Fibroblast of lung (primary cell): ENCODE measurements at regions not wholly inside any gene's neighbourhood (a gene's known extent, or its start where the extent isn't known, plus 50 kb on each side); places are given as distances from the start of the nearest gene placed in this dataset.
"Not testable (repeated sequence)": the region's sequence is repeated elsewhere in the genome, so short reads cannot be mapped to it uniquely, and the experiment has no call there.

Source experiments
- EZH2 ChIP-seq: IDR thresholded peaks from 2 replicates; pipeline ENCODE4 v1.5.1; 2012; ENCODE audit warnings: low read length, control low read depth, mild to moderate bottlenecking; ENCODE audit errors: missing control alignments
- TF ChIP-seq, protein P1 (sequence below), 2 donors: IDR thresholded peaks in 1 of 2; conservative IDR thresholded peaks in 1 of 2; 1 replicate in 1 of 2; 2 replicates in 1 of 2; pipeline ENCODE4 v1.5.1; 2011 to 2012; ENCODE audit warnings: low read length in 2 of 2, control low read depth in 1 of 2, inconsistent platforms in 1 of 2, low read depth in 1 of 2, mild to moderate bottlenecking in 1 of 2

DNA sequence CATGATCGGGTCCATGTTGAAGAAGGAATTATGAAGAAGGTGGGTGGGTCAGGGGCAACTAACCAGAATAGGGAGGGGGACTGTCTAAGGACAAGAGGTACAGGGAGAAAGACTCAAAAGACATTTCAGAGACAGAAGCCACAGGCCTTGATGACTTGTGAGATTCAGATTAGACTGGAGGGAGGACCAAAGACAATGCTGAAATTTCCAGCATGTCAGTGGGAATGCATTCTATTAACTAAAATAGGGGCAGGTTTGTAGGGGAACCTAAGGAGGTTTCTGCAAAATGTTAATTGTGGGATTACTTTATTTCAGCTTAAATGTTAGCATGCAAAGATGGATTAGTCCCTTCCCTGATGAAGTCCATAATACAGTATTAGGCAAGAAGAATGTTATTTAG, 141.6 kb upstream of the NBPF26 start:
- TF ChIP-seq, protein P1, sequence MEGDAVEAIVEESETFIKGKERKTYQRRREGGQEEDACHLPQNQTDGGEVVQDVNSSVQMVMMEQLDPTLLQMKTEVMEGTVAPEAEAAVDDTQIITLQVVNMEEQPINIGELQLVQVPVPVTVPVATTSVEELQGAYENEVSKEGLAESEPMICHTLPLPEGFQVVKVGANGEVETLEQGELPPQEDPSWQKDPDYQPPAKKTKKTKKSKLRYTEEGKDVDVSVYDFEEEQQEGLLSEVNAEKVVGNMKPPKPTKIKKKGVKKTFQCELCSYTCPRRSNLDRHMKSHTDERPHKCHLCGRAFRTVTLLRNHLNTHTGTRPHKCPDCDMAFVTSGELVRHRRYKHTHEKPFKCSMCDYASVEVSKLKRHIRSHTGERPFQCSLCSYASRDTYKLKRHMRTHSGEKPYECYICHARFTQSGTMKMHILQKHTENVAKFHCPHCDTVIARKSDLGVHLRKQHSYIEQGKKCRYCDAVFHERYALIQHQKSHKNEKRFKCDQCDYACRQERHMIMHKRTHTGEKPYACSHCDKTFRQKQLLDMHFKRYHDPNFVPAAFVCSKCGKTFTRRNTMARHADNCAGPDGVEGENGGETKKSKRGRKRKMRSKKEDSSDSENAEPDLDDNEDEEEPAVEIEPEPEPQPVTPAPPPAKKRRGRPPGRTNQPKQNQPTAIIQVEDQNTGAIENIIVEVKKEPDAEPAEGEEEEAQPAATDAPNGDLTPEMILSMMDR (conservative IDR thresholded peaks at IDR 0.05 in 1 of 2, IDR thresholded peaks at IDR 0.05 in 1 of 2; ENCODE audit: low read depth in 1 of 2, low read length in 2 of 2), result not testable (repeated sequence)
- not testable (repeated sequence) for TF ChIP-seq EZH2
